ENCODE measurements at regions not wholly inside any gene's neighbourhood (a gene's known extent, or its start where the extent isn't known, plus 50 kb on each side); places are given as distances from the start of the nearest gene placed in this dataset.

GRCh38 chr12:67116134-67116533, 153.0 kb upstream of the CAND1 start:
- Histone ChIP-seq H3K27me3 (no peaks in the 10 kb centered on the region), H3K4me3 (no peak overlapping the region), H3K9me3 (no peaks in the 10 kb centered on the region), H3K36me3 (no peaks in the 10 kb centered on the region), H3K27ac (no peak overlapping the region), H3K4me1 (no peaks in the 10 kb centered on the region)
- intact Hi-C loops (cut with DNase I; ENCODE audit: low total_unique reads), result no loop called here
- no peak for TF ChIP-seq CTCF (IDR thresholded peaks at IDR 0.05)
- no peak for TF ChIP-seq EP300 (IDR thresholded peaks at IDR 0.05)
- TF ChIP-seq POLR2A (IDR thresholded peaks at IDR 0.05), result no peak
- no peak for TF ChIP-seq POLR2AphosphoS5 (IDR thresholded peaks at IDR 0.05)
- WGBS, 5 donors, result 89 to 98% (median 92%) methylated on average over 1 of the region's 1 CpG
- DNase-seq, result no peak

GRCh38 chr12:67122584-67122983, 146.6 kb upstream of the CAND1 start:
- H3K9me3 ChIP-seq, result no peaks in the 10 kb centered on the region
- no peaks in the 10 kb centered on the region for H3K27me3 ChIP-seq
- intact Hi-C loops (cut with DNase I; ENCODE audit: low total_unique reads), result no loop called here
- no peak overlapping the region for H3K27ac ChIP-seq
- H3K4me1 ChIP-seq, result no peaks in the 10 kb centered on the region
- H3K4me3 ChIP-seq, result no peak overlapping the region
- no peak for DNase-seq
- no peak for TF ChIP-seq POLR2AphosphoS5 (IDR thresholded peaks at IDR 0.05)
- TF ChIP-seq POLR2A (IDR thresholded peaks at IDR 0.05), result no peak
- no peak for TF ChIP-seq CTCF (IDR thresholded peaks at IDR 0.05)
- no peak for TF ChIP-seq EP300 (IDR thresholded peaks at IDR 0.05)
- no peaks in the 10 kb centered on the region for H3K36me3 ChIP-seq

GRCh38 chr12:67137256-67137655, 131.9 kb upstream of the CAND1 start:
- WGBS, 5 donors, result 80 to 95% (median 91%) methylated on average over 1 of the region's 1 CpG
- H3K27me3 ChIP-seq, result no peaks in the 10 kb centered on the region
- H3K9me3 ChIP-seq, result no peaks in the 10 kb centered on the region
- no peak for TF ChIP-seq POLR2AphosphoS5 (IDR thresholded peaks at IDR 0.05)
- intact Hi-C loops (cut with DNase I; ENCODE audit: low total_unique reads), result no loop called here
- H3K36me3 ChIP-seq, result no peaks in the 10 kb centered on the region
- H3K27ac ChIP-seq, result no peak overlapping the region
- DNase-seq, result no peak
- no peak overlapping the region for H3K4me3 ChIP-seq
- H3K4me1 ChIP-seq, result no peaks in the 10 kb centered on the region

- intact Hi-C loops (cut with DNase I; ENCODE audit: low total_unique reads), result no loop called here
- Histone ChIP-seq H3K9me3 (no peaks in the 10 kb centered on the region), H3K4me1 (no peaks in the 10 kb centered on the region), H3K4me3 (no peak overlapping the region), H3K27ac (no peak overlapping the region), H3K27me3 (no peaks in the 10 kb centered on the region), H3K36me3 (no peaks in the 10 kb centered on the region)
- DNase-seq, result peak in 1 of 2 donors; percentile 4
- TF ChIP-seq POLR2A (IDR thresholded peaks at IDR 0.05) (no peak), POLR2AphosphoS5 (IDR thresholded peaks at IDR 0.05) (no peak), EP300 (IDR thresholded peaks at IDR 0.05) (no peak), CTCF (IDR thresholded peaks at IDR 0.05) (no peak)
- 42 to 80% (median 45%) methylated on average over 1 of the region's 1 CpG for WGBS, 5 donors
These were observed 127.7 kb upstream of the CAND1 start for GRCh38 chr12:67141296-67142018.

GRCh38 chr12:67145692-67146091, 123.5 kb upstream of the CAND1 start:
- DNase-seq, result no peak
- no peaks in the 10 kb centered on the region for H3K27me3 ChIP-seq
- H3K27ac ChIP-seq, result no peak overlapping the region
- H3K36me3 ChIP-seq, result no peaks in the 10 kb centered on the region
- intact Hi-C loops (cut with DNase I; ENCODE audit: low total_unique reads), result no loop called here
- H3K4me3 ChIP-seq, result no peak overlapping the region
- TF ChIP-seq POLR2A (IDR thresholded peaks at IDR 0.05), result no peak
- TF ChIP-seq EP300 (IDR thresholded peaks at IDR 0.05), result no peak
- WGBS, 5 donors, result 65 to 76% (median 71%) methylated on average over 4 of the region's 4 CpGs
- H3K4me1 ChIP-seq, result no peaks in the 10 kb centered on the region
- H3K9me3 ChIP-seq, result no peaks in the 10 kb centered on the region

All from stomach (tissue), 8 donors.